Left lung (tissue), 4 donors: ENCODE measurements at regions not wholly inside any gene's neighbourhood (a gene's known extent, or its start where the extent isn't known, plus 50 kb on each side); places are given as distances from the start of the nearest gene placed in this dataset.

ENCODE experiments used
- ATAC-seq: fragments of 200-7000 bp; cut with Tn5 transposase; one replicate; pipeline ENCODE4 v1.9.1; 2020; ENCODE audit warnings: moderate library complexity
- DNase-seq, 4 donors: peaks; one replicate each; pipeline ENCODE4 v3.0.0-alpha.2; 2013 to 2020
- H3K27ac ChIP-seq, 2 donors: fragments of 200-600 bp; sonication (generic) in 1 of 2; one replicate each; pipeline versions ENCODE4 v1.5.0 to v1.8.0; 2020 to 2021
- H3K27me3 ChIP-seq, 2 donors: fragments of 200-600 bp; sonication (generic) in 1 of 2; one replicate each; pipeline versions ENCODE4 v1.5.0 to v1.8.0; 2020 to 2021
- H3K36me3 ChIP-seq, 2 donors: fragments of 200-600 bp; sonication (generic) in 1 of 2; one replicate each; pipeline versions ENCODE4 v1.5.0 to v1.8.0; 2020 to 2021
- H3K4me1 ChIP-seq, 2 donors: fragments of 200-600 bp; one replicate each; pipeline ENCODE4 v1.8.0; 2021
- H3K4me3 ChIP-seq, 2 donors: fragments of 200-600 bp; sonication (generic) in 1 of 2; one replicate each; pipeline versions ENCODE4 v1.5.0 to v1.8.0; 2020 to 2021; ENCODE audit warnings: mild to moderate bottlenecking in 1 of 2
- H3K9me3 ChIP-seq, 2 donors: fragments of 200-600 bp; sonication (generic) in 1 of 2; one replicate each; pipeline versions ENCODE4 v1.5.0 to v1.8.0; 2020 to 2021
- intact Hi-C, 2 donors: fragments of 100-400 bp; cut with DNase I; formaldehyde crosslinking; loops; one replicate each; pipeline versions ENCODE4 v1.11.2 to v1.14.2; 2022
- TF ChIP-seq, protein P1 (sequence below), 2 donors: fragments of 200-600 bp; sonication (generic) in 1 of 2; IDR thresholded peaks; one replicate each; pipeline versions ENCODE4 v1.5.0 to v1.8.0; 2021; ENCODE audit warnings: antibody characterized with exemption in 2 of 2
- donor health status: DM: no; HTN: yes; CAD: no.
- donor health status: DM: no; HTN: no; CAD: no.

DNA sequence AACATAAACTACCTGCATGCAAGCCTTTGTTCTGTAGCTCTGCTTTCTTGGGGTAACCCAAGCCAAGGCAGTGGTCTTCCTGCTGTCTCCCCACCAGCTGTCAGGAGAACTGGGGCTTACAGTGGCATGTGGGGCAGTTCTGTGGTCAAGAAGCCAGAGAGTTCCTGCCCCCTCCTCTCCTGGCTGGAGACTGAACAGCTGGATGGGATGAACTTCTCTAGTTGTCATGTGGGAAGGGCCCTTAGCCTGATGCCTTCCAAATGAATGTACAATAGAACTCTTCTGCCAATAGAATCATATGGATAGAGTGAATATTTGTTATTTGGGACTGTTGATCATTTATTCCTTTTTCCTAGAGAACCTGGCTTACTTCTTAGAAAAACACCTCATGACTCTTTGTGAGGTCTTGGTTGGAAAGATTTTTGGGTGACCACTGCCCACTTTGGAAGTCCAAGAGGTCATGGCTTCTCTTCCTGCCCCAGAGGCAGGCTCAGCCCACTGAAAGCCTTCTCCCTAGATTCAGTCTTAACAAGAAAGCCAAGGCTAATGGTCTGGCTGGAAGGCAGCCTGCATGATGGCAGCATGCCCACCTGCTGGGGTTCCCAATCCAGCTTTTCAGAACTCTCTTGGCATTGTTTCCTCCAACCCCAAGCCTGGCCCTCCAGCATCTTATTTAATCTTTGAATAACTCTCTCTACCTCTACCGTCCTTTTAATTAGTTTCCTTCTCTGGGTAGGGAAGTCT is 462.9 kb upstream of the PROK2 start:
- intact Hi-C loops = no loop called here
- no peaks in the 10 kb centered on the region for H3K36me3 ChIP-seq
- no peak overlapping the region for H3K4me3 ChIP-seq
- no peaks in the 10 kb centered on the region for H3K9me3 ChIP-seq
- DNase-seq (no peak), ATAC-seq (no peak)
- H3K4me1 ChIP-seq = peaks cover 7 to 16% of the 10 kb centered on the region in 2 donors
- no peak overlapping the region for H3K27ac ChIP-seq
- TF ChIP-seq, protein P1, sequence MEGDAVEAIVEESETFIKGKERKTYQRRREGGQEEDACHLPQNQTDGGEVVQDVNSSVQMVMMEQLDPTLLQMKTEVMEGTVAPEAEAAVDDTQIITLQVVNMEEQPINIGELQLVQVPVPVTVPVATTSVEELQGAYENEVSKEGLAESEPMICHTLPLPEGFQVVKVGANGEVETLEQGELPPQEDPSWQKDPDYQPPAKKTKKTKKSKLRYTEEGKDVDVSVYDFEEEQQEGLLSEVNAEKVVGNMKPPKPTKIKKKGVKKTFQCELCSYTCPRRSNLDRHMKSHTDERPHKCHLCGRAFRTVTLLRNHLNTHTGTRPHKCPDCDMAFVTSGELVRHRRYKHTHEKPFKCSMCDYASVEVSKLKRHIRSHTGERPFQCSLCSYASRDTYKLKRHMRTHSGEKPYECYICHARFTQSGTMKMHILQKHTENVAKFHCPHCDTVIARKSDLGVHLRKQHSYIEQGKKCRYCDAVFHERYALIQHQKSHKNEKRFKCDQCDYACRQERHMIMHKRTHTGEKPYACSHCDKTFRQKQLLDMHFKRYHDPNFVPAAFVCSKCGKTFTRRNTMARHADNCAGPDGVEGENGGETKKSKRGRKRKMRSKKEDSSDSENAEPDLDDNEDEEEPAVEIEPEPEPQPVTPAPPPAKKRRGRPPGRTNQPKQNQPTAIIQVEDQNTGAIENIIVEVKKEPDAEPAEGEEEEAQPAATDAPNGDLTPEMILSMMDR (IDR thresholded peaks at IDR 0.05) = no peak
- no peaks in the 10 kb centered on the region for H3K27me3 ChIP-seq

DNA sequence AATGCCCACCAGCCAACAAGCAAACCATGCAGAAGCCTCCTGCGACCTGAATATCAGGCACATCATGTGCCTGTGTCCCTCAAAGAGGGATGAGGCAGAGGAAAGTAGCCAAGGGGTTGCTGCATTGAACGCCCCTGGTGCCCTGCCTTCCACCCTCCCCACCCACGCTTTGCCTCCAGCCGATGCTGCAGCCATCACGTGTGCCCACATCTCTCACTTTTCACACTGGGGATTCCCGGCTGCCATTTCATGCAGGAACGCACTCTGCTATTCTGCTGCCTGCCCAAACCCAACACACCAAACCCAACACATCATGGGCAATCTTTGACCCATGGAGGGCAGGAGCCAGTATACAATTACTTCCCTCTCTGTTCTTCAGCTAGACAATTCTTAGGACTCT is 462.2 kb upstream of the PROK2 start:
- H3K27ac ChIP-seq = no peak overlapping the region
- no peaks in the 10 kb centered on the region for H3K9me3 ChIP-seq
- TF ChIP-seq, protein P1 (IDR thresholded peaks at IDR 0.05) = no peak
- H3K36me3 ChIP-seq = no peaks in the 10 kb centered on the region
- peaks cover 7 to 16% of the 10 kb centered on the region in 2 donors for H3K4me1 ChIP-seq
- ATAC-seq (no peak), DNase-seq (no peak)
- no peaks in the 10 kb centered on the region for H3K27me3 ChIP-seq
- intact Hi-C loops = no loop called here
- no peak overlapping the region for H3K4me3 ChIP-seq

DNA sequence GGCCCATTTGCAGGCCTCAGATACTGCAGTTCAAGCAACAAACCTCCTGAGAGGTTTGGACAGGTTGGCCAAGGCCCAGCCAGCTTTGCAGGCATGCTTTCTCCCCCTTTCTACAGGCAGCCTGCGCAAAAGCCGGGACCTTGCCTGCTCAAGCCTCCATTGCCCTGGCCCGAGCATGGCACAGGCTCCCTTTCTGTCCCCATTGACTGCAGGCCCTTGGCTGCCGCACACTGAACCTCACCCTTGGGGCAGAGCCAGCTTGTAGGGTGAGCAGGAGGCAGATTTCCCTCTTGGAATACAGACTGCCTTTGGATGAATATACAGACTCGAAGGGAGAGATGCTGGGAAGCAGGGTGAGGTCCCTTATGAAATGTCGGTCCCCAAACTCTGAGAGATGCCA is 461.7 kb upstream of the PROK2 start:
- DNase-seq (no peak), ATAC-seq (no peak)
- Histone ChIP-seq H3K4me1 (peaks cover 7 to 16% of the 10 kb centered on the region in 2 donors), H3K27me3 (no peaks in the 10 kb centered on the region), H3K4me3 (no peak overlapping the region), H3K36me3 (no peaks in the 10 kb centered on the region), H3K27ac (no peak overlapping the region), H3K9me3 (no peaks in the 10 kb centered on the region)
- TF ChIP-seq, protein P1 (IDR thresholded peaks at IDR 0.05) = no peak
- intact Hi-C loops = no loop called here

DNA sequence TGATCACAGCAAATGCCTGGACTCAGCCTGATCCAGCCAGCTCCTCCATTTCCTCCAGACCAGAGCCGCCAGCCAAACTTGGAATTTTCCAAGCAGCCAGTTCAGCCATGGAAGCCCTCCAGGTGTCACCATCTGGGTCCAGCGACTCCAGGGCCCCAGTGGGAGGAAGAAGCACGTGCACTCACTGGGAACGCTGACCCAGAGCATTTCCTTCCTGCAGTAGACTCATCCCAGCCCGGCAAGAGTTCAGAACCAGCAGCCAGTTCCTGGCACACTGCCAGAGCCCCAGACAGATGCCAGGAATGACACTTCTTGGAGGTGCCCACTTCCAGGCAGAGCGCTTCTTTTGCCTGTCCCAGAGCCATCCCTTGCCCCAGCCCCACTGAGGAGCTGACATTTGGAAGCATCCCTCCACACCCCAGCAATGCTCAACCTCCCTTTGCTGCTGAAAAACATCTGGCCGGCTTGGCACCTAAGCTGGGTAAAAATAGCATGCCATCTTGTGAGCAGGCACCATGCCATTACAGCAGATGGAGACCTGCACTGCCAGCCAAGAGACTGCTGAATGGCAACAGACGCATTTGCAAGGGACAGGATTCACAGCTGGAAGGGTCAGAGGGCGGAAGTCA is 460.3 kb upstream of the PROK2 start:
- H3K27ac ChIP-seq = no peak overlapping the region
- peaks cover 7 to 16% of the 10 kb centered on the region in 2 donors for H3K4me1 ChIP-seq
- H3K4me3 ChIP-seq = no peak overlapping the region
- H3K9me3 ChIP-seq = no peaks in the 10 kb centered on the region
- H3K27me3 ChIP-seq = no peaks in the 10 kb centered on the region
- TF ChIP-seq, protein P1 (IDR thresholded peaks at IDR 0.05) = no peak
- DNase-seq = peak in 1 of 4 donors; percentile 51
- intact Hi-C loops = no loop called here
- peak; percentile 43 for ATAC-seq
- H3K36me3 ChIP-seq = no peaks in the 10 kb centered on the region

DNA sequence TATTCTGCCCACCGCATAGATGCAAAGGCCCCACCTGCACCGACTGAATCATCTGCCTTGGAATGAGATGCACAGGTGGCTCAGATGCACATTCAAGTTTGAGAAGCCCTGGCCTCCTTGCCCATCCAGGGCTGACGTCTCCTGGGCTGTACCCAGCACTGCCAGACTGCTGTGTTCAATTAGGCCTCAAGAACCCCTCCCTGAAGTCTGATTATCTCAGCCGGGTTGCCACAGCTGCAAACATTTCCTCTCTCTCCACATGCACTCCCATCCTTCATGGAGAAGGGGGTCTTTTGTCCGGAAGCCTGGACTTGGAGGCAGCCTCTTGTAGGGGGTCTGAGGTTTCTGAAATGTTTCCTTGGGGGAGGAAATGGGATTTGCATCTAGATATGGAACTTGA is 459.4 kb upstream of the PROK2 start:
- ATAC-seq = no peak
- H3K27ac ChIP-seq = no peak overlapping the region
- TF ChIP-seq, protein P1 (IDR thresholded peaks at IDR 0.05) = no peak
- intact Hi-C loops = no loop called here
- H3K9me3 ChIP-seq = no peaks in the 10 kb centered on the region
- H3K36me3 ChIP-seq = no peaks in the 10 kb centered on the region
- H3K4me3 ChIP-seq = no peak overlapping the region
- H3K27me3 ChIP-seq = no peaks in the 10 kb centered on the region
- DNase-seq = no peak
- H3K4me1 ChIP-seq = peaks cover 7 to 16% of the 10 kb centered on the region in 2 donors
